ENCODE measurements at regions not wholly inside any gene's neighbourhood (a gene's known extent, or its start where the extent isn't known, plus 50 kb on each side); places are given as distances from the start of the nearest gene placed in this dataset.

DNA sequence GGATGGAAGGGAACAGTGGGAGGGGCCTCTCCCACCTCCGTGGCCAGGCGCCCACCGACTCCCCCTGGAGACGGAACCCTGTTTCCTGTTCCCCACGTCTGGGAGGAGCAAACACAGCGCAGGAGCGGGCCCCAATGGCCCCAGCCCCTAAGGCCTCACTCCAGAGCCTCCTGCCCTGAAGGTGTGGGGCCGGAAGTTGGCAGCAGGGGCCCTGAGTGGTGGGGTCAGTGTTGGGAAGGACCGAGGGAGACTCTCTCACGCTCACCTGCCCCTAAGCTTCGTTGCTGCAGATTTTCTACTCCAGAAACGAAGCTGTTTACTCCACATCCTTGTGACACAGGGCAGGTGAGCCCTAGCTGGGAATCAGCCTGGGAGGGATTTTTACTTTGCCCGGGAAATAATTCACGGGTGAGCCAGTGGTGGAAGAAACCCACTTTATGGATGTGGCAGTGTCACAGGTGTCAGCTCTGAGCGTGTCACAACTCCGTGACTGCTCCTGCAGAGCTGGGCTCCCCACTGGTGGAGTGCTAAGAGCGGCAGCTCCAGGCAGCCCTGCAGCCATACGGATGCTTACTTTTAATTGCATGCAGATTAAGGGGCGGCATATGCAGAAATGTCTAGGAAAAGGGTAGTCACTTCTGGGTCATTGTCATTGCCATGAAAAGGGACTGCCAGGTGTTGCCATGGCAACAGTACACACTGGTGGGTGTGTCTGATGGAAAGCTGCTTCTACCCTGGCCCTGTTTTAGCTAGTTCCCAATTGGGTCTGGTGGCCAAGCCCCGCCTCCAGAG lies 77.5 kb upstream of the OLFM1 start:
- DNase-seq, result no peak

DNA sequence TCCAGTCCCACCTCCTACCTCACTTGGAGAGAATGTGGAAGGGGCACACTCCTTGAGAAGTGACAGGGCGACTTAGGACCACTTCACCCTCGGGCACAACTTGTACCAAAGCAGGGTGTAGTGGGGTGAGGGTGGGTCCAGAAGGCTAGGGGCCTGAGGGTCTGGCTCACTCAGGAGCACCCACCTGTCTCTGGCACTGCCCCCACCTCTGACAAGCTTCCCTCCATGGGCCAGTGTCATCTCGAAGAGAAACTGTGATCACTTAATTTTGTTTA lies 76.9 kb upstream of the OLFM1 start:
- DNase-seq, result no peak

DNA sequence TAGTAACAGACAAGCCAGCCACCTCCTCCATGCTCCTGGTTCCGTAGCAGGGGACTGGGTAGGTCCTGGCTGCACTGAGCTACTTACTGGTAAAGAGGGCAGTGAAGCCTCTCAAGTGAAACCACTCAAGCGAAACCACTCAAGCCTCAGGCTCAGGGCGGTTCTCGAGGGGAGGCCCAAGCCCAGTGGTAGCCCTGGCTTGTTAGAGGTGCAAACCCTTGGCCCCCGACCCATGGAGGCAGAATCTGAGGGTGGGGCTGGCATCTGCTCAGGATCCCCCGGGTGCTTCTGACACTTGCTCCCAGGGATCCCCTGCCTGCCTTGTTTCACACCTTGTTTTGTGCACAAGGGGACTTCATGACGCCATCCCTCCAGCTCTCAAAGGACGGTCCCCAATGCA lies 76.5 kb upstream of the OLFM1 start:
- DNase-seq, result no peak

DNA sequence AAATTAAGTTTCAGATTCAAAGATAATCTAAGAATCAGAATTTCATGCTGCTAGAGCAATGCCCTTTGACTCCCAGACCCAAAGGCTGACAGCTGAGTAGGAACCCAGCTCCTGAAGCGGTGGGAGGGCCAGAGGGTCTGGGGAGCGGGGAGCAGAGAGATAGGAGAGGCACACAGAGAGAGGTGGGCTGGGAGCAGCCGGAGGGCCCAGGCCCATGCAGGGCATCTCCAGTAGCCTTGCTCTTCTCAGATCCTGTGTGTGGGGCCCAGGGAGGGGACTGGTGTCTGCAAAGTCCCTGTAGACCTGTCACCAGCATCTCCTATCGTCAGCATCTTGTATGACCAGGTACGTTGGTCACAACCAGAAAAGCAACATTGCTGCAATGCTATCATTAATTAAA lies 75.3 kb upstream of the OLFM1 start:
- DNase-seq, result no peak

DNA sequence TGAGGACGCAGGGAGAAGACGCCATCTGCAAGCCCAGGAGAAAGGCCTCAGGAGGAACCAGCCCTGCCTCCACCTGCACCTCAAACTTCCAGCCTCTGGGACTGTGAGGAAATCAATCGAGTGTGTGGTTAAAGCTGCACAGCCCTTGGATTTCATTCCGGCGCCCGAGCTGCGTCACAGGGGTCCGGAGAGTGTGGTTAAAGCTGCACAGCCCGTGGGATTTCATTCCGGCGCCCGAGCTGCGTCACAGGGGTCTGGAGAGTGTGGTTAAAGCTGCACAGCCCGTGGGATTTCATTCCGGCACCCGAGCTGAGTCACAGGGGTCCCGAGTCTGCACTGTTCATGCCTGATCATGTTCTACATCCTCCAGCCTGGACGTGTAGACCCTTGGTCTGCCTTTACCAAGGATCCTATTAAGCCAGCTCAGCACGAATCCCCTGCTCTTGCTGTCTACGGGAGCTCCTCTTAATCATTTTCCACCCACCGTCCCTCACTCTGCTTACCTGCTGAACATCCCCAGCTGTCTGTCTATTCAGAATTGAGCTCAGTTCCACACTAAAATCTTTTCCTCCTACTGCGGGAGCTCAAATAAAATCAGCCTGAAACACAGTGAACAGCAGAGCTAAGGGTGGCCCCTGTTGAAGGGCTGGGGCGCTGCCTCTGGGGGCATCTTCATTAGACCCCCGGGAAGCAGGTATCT lies 73.0 kb upstream of the OLFM1 start:
- no peak for DNase-seq

DNA sequence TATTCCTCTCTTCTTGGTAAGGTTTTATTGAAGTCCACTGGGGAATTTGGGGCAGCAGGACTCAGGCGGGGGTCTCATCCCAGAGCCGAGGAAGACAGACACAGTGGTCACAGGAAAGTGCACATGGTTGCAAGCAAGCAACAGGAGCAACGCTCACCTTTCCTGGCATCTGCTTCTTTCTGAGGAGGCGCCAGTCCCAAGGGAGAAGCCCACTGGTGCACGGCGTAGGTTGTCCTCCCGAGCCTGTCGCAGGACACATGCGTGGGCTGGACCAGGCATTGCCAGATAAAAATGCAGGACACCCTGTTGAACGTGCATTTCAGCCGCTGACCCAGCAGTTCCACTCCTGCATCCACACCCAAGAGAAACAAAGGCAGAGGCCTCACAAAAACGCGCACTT lies 72.4 kb upstream of the OLFM1 start:
- no peak for DNase-seq

DNA sequence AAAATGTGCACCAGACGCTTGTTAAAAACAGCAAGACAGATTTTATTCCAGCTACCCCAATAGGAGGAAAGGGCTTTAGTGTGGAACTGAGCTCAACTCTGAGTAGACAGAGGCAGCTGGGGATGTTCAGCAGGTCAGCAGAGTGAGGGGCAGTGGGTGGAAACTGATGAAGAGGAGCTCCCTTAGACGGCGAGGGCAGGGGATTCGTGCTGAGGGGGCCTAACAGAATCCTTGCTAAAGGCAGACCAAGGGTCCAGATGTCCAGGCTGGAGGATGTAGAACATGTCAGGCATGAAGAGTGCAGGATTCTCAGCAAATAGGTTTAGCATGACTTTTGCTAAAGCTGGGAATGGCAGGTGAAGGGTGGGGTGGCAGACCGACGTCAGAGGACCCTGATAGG lies 71.9 kb upstream of the OLFM1 start:
- no peak for DNase-seq

DNA sequence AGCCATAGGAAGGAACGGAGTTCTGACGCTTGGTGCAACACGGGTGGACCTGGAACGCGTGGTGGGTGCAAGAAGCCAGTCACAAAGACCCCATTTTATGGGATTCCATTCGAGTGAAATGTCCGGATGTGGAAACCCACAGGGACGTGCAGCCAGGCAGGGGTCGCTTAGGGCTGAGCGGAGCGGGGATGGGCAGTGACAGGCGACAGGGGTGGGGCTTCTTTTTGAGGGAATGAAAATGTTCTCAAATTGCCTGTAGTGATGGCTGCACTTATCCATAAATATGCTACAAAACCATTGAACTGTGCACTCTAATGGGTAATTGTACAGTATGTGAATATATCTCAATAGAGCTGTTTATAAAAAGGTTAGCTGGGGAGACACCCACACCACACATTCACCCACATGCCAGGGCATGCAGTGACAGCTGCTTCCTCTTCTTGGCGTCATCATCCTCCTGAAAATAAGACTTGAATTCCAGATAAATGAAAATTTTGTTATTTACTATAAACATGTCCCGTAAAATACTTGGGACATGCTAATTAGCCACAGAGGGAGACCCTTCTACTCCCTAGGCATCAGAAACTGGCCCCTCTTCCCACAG lies 71.3 kb upstream of the OLFM1 start:
- no peak for DNase-seq

DNA sequence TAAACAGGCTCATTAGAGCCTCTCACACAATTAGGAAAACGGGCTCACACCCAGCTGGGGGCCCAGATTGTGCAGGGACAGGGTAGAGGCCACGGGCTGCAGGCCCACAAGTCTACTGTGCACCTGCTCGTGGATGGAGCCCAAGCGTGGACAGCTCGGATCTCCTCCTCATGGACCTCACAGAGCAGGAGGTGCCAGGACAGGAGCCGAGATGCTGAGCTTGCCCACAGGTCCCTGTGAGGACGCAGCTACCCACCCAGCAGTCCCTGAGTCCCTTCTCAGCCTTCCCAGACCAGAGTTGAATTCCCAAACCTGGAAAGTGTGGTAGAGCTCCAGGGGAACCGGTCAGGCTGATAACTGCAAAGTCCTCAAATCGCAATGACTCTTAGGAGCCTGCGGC lies 70.6 kb upstream of the OLFM1 start:
- DNase-seq, result no peak

DNA sequence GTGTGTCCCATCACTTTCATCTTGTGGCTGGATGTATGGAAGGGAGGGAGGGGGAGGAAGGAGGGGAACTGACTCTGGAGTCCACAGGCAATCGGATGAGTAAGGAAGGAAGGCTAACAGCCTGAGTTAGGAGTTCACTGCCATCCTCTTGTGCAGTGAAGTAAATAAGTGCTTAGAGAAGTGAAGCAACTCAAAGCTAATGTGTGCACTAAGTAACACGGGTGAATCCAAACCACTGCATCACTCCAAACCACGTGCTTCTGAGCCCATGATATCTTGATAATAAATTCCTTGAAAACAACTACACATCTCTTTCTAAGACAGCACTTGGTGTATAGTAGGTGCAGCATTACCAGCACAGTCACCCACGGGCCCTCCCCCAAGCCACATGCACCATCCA lies 69.6 kb upstream of the OLFM1 start:
- no peak for DNase-seq

DNA sequence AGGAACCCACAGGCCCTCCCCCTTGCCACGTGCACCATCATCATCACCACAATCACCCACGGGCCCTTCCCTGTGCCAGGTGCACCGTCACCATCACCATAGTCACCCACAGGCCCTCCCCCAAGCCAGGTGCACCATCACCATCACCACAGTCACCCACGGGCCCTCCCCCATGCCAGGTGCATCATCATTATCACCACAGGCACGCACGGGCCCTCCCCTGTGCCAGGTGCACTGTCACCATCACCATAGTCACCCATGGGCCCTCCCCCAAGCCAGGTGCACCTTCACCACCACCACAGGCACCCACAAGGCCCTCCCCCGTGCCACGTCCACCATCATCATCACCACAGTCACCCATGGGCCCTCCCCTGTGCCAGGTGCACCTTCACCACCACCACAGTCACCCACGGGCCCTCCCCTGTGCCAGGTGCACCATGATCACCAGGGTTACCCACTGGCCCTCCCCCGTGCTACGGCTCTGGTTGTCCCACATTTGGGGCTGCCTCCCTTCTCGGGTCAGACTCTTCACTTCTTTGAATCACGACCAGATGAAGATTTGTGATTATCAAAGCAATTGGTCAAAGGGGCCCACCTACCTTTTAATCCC lies 69.1 kb upstream of the OLFM1 start:
- DNase-seq, result no peak

DNA sequence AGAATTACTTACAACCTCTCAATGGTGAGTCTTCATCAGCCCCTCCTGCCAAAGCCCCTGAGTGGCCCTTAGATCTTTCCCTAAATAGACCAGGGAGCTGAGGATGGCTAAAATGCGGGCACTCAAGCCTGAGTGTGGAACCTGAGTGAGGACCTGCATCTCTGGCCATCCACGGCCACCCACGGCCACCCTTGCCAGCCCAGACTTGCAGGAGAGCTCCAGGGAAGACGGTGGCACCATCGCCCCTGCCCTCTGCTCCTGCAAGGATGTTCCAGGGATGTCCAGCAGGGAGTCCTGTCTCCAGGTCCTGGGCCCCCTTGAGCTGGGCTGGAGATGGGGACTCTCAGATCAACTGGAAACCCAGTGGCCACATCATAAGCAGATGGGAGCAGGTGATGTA lies 68.2 kb upstream of the OLFM1 start:
- DNase-seq, result no peak

DNA sequence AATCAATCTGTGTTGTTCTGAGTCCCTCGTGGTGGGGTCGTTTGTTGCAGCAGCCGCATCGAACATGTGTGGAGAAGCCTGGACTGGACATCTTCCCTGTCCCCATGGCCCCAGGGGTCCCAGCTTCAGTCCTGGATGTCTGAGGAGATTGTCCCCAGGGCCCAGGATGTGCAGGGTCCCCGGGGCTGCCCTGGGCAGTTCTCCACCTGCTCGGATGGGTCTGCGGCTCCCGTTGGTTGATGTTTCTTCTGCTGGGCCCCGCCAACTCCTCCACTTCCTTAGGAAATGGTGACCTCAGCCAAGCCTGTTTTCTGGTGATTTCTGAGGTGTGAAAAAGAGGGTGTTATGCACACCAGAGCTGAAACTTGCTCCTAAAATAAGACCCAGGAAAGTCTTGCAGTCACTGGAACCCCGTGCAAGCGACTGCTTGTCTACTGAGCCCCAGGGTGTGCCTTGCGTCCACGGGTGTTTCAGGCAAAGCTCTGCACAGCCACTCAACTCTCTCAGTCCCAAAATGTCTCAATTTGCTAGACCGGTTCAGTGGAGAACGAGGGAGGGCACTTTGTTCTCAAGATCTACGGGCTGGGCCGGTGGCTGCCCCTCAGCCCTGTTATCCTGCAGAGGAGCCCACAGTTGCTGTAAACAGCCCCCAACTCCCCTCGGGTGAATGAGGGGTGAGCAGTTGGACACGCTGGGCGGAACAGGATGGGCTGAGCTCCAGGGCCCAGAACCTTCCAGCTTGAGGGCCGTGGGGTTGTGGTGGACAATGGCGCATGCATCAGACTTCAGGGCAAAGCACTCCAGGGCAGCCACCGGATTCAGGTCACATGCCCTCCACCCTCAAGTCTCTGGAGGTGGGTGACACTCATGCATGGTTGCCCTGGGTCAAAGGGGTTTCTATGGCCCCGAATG lies 66.7 kb upstream of the OLFM1 start:
- DNase-seq, result no peak

DNA sequence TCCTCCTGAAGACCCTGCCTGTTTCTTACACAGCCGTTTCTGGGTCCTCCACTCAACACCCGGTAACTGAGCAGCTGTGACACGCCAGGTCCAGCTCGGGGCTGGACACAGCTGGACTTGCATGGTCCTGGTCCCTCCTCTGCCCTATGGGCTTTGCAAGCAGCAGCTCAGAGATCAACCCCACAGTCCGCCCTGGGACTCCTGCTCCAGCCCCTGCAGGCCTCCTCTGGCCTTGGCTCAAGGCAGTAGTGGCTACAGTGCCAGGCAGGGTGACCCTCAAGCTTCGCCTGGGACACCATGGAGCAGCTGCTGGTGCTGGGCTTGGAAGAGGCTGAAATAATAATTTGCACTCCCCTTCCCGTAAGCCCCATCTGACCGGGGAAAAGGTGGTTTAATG lies 66.1 kb upstream of the OLFM1 start:
- DNase-seq, result no peak

DNA sequence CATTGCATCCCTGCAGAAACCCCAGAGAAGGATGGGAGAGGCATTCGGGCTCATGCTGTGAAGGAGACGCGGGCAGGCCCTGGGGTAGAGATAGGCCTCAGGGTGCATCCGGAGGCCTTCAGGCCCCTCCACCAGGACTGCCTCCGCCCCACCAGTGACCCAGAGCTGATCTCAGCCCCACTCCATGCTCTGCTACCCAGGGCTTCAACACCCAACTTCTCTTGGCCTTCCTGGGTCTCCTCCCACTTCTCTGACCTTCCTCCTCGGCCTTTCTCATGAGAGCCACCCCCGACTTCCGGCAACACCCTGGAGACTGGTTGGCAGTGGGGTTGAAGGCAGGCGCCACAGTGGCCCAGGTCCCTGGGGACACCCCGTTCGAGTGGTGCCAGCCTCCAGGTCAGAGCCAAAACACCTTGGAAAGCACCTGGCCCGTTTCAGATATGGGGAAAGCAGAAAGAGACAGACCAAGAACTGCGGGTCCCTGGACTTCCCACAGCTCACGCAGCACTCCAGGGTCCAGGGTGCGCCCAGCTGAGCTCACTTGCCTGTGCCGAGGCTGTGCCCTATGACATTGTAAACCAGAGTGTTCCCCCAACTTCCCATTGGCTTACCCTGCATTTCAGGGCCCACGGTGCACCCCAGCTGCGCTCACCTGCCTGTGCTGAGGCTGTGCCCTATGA lies 65.1 kb upstream of the OLFM1 start:
- DNase-seq, result no peak

DNA sequence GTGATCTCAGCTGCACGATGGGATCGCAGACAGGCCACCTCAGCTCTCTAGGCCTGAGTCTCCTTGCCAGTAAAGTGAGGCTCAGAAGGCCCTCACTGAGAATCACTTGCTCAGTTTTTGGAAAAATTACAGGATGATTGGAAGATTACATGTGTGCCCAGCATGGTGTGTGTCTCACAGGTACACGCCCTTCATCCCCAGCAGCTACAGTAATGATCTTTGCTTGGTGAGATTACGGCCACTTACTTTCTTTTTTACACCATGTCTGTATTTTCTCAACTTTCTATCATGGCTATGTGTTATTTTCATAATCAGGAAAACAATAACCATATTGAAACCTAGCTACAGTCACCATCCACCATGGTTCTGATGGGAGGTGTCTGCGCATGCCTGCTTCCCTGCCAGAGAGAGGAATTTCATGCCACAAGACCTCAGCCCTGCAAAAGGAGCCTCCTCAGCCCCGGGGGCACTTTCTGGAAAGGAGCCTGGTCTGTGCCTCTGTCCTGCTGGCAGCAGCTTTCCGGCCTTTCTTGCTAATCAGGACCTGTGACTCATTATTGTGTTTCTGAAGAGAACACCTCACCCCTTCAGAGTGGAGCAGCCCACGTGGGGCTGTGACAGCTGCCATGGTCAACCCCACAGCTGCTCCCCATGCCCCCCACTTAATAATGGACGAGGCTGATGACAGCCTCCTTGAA lies 64.2 kb upstream of the OLFM1 start:
- no peak for DNase-seq

DNA sequence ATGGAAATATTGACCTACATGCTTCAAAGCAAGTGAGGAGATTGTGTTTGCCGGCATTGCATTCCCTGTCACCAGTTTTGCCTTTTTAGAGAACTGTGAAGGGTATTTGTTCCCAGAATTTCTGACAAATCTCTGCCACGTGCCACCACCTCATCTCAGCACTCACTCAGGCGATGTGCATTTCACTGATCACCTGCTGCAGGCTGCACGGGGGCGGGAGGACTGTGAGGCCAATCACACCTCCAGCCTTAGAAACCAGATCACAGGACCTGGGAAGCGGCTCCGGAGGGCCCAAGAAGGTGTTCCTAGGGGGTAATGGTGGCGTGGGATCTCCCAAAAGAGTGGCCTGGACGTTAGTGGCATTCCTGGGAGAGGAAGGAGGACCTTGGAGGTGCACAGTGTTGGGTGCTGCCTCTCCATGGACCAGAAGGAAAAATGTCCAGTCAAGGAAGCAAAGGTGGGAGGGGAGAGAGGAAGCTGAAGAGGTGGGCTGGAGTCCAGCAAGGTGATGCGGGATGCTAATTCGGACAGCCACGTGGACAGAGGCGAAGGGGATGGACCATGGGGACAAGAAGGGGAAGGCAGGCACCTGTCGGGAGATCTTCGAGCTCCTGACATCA lies 63.6 kb upstream of the OLFM1 start:
- no peak for DNase-seq

DNA sequence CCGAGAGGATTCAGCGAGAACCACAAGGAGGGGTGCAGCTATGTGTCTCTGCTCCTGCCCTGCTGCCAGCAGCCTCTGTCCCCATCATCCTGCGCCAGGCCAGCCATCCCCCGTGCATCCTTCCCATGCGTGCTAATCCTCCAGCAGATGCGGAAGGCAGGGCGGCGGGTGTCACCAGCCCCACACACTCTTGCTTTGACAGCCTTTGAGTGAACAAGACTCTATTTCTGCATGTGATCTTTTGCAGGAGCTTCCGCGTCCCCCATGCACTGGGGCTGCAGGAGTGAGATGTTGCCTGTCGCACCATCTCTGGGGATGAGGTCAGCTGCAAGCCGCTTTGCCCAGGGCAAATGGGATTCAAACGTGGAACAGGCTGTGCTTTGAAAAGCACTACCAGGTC lies 58.0 kb upstream of the OLFM1 start:
- no peak for DNase-seq

DNA sequence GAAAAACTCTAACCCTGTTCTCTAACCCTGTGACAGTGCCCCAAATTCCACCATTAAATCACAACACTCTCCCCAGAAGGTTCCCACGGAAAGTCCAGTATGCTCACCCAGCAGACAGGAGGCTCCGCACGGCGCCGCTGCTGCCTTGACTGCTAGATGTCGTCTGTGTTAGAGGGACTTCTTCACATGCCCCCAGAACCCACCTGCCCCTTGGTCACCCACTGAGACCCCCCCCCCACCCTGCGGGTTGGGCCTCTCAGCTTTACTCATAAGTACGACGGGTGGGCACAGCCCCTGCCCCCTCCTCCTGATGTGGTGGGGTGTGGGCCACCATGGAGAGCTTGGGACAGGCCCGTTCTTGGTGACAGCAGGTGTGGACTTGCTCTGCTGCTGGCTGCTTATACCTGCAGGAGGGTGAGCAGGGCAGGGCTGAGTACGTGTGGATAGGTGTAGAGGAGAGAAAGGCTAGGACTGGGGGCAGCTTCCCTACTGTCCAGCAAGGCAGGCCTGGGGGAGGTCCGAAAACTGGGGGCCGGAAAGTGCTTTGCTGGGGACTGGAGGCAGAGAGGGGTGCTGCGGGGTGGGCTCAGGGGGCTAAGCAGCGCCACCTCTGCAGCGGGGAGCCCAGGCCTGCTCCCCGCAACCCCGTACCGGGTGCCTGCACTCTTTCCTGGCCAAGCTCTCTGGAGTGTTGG lies 57.5 kb upstream of the OLFM1 start:
- DNase-seq, result no peak

DNA sequence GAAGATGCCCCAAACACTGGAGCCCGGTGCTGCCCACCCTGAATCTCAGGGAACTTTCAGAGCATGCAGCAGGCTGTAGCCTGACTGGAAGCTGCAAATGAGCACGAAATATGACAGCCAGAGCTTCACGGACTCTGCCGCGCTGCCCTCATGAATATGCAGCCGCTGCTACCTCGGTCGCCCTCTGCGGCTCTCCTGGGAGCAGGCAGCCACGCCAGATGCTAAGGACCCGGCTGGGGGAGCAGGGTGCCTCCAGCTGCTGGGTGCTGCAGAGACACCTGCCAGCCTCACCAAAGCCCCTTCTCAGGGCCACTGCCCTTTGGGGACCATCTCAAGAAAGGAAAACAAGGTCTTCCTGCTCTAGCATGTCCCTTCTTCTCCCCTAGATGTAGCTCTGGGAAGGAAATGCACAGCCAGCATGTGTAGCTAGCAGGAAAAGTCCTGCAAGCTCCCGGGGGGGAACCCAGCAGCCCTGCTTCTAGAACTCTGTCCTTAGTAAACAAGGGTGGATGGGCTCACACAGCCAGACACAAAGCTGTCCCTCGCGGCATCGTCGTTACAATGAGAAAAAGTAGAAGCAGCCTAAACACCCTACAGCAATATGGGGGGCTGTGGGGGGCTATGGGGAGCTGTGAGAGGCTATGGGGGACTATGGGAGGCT lies 56.8 kb upstream of the OLFM1 start:
- no peak for DNase-seq
